ENCODE measurements at regions not wholly inside any gene's neighbourhood (a gene's known extent, or its start where the extent isn't known, plus 50 kb on each side); places are given as distances from the start of the nearest gene placed in this dataset.
"Not testable (repeated sequence)": the region's sequence is repeated elsewhere in the genome, so short reads cannot be mapped to it uniquely, and the experiment has no call there.

DNA sequence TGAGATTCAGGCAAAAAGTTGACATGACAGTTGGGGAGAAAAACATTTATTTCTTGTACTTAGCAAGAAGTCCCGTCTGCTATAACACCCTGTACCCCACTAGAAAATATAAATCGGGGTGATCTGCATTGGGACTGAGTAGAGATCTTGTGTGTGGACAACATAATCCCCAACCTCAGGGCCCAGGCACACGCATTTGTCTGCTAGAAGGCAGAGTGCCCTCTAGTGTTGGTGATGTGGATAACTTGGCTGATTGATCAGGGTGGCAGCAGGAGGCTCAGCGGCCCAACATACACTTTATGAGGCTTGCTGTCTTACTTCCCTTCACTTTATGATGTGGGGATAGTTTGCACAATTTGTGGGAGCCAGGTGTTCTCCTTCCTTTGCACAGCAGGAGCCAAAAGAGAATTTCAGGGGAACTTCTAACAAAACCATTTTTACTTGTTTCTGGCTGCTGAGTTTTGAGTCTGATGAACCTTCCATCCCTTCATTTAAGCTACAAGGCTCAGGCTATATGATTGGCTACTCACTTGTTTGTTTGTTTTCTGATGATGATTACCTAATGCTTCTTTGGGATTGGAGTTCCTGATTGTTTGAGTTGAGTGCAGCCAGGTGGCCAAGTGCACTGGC is 263.2 kb downstream of the DMAC1 start:
- DNase-seq = peak; percentile 40

DNA sequence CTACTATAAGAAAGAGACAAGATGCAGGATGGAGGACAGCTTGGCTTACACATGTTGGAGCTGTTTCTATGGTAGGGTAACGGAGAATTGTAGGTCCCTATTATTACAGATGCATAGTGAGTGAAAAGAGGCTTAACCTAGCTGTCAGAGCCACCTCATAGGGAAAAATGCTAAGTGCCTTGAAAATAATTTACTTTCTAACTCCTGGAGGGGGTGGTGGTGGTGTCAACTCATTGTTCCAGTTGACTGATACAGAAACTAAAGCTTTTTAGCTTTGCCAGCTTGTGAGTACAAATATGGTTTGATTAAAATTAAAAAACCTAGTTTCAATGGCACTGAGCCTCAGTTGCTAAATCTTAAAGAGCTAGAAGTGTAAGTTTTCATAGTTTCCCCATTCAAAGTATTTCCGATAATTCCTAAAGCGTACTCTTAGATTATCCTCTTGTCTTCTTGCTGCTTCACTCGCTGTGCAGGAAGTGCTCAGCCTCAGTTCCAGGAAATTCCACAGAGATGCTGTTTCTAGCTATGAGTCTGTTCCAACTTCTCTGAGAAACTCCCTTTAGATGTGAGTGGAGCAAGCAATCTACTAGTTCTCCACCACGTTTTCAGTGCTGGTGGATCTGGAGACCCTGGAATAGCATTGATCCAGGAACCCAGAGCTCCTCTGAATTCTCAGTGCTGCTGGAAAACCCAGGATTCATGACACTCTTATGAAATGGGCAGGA is 265.2 kb downstream of the DMAC1 start:
- DNase-seq = no peak

DNA sequence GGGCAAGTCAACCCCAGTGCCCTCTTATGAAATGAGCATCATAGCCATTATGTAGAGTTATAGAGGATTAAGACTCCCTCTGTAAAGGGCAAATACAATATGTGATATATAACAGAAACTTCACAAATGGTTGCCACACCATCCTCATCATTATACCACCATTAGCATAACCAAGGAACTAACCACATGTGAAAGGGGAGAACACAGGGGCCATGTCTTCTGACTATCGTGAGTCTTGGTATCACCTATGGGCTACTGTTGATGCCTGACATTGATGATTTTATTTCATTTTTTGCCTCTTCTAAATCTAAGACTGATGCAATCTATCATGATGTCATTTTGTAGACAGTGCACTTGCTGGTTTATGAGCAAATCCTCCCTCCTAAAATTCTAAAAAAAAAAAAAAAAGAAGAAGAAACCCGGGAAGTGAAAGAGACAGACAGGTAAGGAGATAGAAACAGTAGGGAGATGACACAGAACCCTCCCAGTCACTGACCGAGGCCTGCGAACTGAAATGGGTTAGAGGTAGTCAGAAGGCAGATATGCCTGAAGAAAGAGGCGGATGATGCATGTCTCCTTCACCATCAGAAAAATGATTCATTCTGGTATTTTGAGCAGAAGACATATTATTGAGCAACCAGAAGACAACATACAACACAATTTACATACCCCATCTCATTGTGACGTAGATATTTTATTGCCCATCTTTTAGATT is 266.0 kb downstream of the DMAC1 start:
- DNase-seq = no peak

DNA sequence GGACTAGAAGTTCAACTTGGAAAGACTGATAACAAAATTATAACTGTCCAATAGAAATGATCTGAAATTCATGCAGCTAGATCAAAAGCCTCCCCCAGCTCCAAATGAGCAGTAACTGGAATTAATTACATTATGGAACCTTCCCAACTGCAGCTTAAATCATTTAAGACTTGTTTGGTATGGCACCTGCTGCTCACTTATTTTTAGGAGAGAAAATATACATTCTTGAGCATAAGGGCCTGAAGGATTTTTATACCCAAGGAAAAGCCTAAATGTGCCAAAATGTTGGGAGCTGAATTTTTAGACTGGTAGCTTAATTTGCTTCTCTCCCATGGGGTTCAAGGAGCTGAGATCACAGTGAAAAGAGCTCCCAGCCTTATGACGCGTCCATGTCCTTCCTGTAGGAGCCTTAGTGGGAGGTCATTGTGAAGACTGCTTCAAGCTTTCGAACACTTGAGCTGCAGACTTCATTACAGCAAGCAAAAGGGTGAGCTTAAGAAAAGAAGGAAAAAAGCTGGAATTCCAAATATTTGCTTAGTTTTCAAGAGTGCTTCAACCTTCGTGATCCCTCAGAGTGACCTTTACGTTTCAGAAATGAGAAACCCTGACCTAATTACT is 276.0 kb downstream of the DMAC1 start:
- DNase-seq = no peak

DNA sequence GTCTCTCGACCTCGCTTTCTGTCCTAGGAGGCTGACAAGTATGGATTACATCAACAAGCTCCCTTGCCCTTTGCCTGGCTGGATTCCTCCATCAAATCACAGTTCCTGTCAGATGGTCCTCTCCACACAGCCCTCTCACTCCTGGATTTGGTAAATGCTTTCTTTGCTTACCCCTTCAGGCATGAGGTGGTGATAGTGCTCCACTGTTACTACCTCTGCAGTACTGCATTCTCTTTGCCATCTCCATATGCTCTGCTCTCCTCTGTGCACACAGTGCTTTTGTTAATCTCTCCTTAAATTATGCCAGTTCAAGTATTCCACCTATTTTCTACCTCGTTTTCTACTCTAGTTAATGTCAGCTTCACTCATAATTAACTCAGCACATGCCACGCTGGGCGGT is 279.2 kb downstream of the DMAC1 start:
- DNase-seq = no peak

DNA sequence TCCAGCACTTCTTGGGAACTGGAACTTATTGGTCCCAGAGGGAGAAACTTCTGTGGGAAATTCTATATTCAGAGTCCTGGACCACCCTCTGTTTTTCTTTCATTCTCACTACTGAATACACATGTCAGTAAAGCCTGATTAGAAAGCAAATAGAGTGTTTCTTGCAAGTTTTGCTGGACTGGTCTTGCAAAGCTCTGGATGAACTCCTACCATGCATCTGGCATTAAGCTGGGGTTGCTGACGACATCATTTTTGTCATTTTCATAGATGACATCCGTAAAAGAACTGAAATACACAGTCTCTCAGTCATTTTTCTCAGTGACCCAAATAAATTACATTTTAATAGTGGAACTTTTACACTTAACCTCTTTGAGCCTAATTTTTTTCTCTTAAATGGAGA is 283.2 kb downstream of the DMAC1 start:
- no peak for DNase-seq

DNA sequence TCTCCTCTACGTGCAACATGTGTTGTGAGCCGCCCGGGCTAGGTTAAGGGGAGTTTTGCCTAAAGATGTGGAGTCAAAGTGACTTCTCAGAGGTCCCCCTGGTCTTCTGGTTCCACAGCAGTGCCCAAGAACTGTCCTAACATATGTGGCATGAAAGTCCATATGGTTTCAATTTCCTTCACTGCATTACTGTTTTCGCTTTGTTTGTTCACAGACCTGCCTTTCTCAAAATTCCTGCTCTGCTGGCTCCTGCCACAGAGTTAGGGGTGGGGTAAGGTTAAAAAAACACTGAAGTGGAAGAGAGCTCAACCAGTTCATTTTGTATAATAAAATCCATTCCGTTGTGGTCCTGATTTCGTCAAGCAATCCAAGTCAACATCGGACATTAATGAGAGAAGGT is 289.4 kb downstream of the DMAC1 start:
- no peak for DNase-seq

DNA sequence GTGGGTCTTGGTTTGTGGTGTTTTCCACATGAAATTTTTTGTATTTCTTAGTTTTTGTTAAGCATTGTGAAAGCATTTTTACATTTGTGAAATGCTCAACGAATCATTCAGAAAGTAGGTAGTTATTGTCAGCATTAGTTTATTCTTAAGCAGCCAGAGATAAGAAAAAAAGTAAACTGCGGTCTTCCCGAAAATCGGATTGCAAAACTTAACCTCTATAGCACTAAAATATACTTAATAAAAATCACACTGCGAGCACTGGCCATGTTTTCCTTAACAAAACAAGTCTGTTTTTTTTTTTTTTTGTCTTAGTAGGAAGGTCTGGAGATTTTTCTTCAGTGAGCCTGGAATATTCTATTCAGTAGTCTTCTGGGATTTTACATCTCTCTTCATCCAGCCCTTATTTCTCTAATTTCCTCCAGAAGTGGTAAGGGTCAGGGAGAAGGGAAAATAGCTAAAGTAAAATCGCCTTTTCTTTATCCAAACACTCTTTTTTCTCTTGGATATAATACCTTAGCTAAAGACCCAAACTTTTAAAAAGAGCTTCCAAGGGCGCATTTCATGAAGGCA is 289.9 kb downstream of the DMAC1 start:
- no peak for DNase-seq

DNA sequence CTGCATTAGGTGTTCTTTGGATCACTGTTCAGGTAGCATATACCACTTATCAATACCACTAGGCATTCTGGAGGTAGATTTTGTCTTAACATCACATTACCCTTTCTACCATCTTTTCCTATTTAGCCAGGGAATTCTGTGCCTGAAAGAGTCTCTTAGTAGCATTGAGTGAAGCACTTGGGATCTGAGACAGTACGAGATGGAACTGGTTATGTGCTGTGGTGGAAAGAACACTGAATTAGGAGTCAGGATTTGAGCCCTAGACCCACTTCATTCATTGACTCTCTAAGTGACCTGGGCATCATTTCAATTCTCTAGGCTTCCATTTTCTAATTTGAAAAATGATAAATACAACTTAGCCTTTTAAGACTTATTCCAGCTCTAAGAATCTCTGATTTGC is 291.1 kb downstream of the DMAC1 start:
- no peak for DNase-seq

DNA sequence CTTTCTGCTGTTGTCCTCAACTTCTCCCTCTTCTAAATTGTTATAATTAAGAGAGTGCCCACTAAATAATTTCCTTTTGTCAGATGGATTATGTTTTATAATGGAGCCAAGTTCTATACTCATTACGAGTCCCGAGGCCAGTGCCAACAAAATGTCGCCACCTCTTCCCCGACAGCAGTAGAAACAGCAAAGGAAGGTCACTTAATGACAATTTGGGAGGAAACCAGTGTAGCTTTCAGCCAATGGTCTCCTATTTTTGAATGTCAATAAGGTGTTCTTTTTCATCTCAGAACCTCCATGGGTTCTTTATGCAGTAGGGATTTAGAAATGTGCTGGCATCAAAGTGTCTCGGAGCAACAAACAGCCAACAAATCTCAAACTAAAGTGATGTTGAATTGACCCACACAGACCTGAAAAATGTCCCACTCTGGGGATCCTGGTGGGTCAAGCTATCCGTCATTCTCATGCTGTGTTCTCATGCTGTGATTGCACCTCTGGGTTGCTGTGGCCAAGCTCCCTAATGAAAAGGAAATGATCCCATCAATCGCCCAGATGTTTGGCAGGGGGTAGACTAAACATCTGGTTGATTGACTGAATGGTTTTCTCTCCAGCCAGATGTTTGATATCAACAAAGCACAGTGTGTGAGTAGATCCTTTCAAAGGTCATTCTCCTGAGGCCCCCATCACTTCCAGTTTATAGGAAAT is 291.9 kb downstream of the DMAC1 start:
- DNase-seq = no peak

DNA sequence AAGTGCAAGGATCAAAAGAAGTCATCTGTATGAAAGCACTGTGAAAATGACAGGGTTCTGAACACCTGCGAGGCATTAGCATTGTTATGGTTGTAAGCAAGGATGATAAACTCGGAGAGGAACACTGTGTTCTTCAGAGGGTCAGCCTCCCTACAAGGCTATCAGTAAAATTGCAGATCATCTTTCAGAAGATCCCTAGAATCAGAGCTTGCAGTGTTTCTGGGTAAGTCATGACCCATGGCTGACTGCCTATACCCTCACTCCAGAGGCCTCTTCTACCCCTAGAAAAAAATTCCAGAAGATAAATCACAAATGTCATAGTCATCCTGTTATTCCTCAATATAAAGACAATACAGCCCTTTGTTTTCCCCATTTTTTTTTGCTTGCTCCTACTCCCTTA is 292.6 kb downstream of the DMAC1 start:
- no peak for DNase-seq

DNA sequence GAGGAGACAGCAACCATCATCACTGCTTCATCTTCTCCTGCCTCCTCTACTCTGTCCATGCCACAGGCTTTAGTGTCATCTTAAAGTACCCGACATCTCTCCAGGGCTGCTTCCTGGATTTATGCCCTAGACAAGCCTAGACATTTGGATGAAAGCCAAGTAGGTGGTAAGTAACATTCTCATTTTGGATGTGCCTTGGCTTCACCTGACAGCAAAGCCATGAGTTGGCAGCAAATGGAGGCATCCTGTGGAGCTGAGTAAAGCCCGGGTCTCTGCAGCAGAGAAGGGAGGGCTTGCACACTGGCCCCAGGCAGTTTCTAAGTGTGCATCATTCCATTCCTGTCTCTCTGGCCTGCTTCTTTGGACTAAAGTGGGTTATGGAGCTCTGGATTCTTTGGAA is 299.1 kb downstream of the DMAC1 start:
- no peak for DNase-seq

DNA sequence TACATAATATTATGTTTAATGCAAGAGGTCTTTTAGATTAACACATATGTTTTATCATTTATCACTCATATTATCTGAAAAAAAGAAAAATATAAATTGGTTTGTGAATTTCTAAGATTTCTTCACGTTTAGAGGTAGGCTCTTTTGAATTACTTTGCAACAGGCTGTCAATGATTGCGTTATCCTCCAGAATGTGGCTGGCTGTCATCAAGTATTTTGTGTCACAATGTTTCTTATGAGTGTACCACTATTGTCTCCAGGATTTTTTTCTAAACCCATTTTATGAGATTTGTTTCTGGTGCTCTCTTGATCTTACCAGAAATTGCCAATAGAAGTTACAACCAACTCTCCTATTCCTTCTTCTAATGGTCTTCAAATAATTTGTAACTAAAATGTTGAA is 307.9 kb downstream of the DMAC1 start:
- DNase-seq = no peak

DNA sequence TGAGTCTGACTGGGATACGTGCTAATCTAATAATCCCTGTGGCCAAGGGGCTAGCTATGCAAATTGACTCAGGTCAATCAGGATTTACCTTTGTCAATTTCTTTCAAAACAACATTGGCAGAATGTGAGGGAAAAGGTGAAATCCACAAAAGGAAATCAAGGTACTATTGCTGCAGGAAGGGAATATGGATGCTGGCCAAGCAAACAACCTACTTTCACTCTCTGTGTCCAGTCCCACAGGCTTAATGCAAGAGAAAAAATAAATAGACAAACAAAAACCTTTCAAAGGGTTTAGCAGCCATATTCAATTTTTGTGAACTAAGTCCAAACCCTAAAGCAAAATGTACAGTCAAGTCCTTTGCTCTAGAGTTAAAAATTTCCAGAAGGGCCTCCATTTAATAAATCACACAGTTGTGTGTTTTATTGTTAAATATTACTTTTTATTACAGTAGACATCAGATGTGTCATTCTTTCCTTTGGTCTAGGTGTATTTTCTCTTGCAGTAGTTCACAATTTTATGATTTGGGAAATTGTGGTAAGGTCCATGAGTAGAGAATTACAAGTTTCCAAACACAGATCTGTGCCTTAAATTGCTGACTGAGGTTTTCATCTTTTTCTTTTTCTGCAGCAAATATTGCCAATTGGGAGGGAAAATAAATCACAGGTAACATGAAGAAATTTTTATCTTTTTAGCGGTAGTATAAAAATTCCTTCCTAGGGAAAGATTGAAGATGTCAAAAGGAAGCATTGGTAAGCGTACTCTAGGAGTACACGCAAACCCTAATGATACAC is 309.1 kb downstream of the DMAC1 start:
- no peak for DNase-seq

DNA sequence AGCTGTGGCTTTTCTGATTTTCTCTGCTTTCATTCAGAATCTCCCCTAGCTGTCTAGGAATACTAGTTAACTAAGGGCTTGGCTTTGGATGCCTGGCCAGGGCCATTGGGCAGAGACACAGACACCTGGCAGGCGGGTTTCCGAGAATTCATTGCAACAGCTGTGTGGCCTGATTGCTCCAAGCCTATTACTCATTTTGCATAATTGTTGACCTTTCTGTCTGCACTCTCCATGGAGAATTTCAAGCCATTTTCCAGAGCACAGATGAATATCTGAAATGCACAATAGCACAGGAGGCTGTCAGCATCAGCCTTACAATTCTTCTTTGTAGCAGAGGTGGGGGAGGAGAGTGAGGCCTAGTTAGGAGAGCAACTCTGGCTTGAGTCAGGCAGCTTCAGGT is 310.5 kb downstream of the DMAC1 start:
- no peak for DNase-seq

DNA sequence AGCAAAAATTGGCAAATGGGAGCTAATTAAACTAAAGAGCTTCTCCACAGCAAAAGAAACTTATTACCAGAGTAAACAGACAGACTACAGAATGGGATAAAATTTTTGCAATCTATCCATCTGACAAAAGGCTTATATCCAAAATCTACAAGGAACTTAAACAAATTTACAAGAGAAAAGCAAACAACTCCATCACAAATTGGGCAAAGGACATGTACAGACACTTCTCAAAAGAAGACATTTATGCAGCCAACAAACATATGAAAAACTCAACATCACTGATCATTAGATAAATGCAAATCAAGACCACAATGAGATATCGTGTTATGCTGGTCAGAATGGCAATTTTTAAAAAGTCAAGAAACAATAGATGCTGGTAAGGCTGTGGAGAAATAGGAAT is 315.6 kb downstream of the DMAC1 start:
- not testable (repeated sequence) for DNase-seq

DNA sequence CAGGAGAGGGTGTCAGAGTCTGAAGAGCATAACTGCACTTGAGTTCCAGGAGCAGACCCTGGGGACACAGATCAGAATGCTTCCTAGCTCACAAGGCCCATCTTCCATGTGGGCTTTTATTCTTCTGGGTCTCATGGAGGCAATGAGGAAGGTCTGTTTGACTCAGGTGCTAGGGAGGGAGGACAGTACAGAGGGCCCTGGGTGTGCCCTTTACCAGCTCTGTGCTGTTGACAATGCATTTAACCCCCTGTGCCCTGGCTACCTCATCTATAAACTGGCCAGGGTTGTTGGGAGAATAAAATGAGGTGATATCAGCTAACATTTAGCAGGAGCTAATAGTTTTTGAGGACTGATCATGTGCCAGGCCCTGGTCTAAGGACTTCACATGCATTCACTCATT is 318.0 kb downstream of the DMAC1 start:
- DNase-seq = no peak

DNA sequence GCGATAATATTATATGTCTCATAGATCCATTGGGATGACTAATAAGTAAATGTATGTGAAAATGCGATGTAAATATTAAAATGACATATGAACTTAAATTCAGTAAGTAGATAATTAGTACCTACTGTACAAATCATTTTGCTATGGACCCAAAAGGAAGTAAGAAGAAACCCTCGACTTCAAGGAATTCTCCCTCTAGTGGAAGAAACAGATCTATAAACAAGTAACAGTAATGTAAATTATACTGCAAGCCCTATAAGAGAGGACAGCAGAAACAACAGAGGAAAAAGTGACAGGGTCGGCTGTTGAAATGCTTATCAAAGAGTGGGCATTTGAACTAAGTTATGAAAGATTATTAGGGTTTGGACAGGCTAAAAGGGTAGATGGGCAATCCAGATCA is 320.3 kb downstream of the DMAC1 start:
- no peak for DNase-seq

DNA sequence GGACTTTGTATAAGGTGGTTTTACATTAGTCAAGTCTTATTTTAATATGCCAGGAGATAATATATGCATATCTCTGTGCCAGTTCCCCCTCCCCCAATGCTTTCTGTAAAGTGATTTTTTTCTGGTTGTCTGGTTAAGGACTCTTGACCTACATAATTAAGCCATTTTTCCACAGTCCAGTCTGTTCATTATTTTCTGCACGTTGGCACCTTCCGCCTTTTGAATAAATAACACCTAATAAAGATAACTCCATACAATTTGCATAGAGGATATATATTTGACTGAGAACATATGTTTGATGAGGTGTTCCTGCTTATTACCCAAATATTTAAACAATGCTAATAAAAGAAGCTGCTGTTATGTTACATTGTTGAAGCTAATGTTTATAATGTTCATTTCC is 320.9 kb downstream of the DMAC1 start:
- no peak for DNase-seq

DNA sequence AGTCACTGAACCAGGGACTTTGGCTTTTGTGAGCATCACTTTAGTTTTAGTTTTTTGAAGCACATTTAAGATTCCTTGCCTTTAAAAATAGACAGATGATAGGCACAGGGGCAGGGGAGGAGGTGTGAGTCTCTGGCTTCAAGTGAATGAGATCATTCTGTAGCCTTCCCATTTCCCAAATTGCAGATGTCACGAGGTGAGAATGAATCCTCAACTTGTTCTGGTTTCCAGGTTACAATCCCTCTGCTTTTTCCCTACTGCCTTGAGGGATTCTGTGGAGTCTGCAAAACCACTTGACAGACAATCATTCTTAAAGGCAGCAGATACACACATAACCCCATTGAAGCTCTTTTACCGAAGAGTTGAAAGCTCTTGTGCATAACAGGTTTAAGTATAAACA is 332.4 kb downstream of the DMAC1 start:
- no peak for DNase-seq

DNA sequence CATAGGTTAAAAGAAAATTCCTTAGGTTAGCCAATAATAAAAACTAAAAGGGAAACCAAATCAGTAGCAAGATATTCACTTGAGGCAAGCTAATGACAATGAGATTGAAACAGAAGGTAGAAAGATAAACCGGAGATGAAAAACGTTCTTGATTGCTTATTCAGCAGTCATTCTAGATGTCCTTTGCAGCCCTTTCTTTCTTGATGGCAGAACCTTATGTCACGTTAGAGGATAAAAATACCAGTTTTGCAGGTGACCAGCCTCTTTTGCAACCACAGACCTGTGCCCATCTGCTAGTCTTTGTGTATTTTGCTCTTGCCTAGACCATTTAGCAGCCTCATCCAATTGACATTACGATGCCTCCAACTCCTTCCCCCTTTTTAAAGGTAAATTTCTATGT is 337.8 kb downstream of the DMAC1 start:
- DNase-seq = no peak
